ENCODE measurements at regions not wholly inside any gene's neighbourhood (a gene's known extent, or its start where the extent isn't known, plus 50 kb on each side); places are given as distances from the start of the nearest gene placed in this dataset.

DNA sequence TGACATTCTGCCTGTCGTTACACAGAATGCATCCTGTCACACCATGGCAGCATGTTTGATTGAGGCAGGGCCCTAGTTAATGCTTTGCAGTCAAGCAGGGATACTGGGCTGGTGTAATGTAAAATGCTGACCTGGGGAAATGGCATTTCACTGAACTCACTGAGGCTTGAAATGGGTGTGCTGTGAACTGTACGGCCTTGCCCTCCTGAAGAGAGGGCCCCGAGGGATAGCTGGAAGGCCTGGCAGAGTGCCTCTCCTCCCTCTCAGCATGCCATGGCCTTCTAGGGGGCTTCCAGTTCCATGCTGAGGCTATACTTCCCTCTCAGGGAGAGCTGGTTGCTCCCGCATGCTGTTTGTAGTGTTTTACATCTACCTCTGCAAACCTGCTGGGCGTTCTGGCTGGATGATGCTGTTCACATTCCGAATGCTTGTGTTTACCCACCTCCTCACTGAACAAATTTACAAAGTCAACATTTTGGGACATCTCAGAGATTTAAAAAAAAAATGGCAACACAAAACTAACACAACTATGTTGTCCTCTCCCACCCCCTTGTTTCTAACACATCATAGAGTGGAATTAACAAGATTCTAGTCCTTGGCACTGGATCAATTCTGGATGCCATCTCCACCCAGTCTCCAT is 416.7 kb upstream of the CADM1 start:
- TF ChIP-seq, protein P1, sequence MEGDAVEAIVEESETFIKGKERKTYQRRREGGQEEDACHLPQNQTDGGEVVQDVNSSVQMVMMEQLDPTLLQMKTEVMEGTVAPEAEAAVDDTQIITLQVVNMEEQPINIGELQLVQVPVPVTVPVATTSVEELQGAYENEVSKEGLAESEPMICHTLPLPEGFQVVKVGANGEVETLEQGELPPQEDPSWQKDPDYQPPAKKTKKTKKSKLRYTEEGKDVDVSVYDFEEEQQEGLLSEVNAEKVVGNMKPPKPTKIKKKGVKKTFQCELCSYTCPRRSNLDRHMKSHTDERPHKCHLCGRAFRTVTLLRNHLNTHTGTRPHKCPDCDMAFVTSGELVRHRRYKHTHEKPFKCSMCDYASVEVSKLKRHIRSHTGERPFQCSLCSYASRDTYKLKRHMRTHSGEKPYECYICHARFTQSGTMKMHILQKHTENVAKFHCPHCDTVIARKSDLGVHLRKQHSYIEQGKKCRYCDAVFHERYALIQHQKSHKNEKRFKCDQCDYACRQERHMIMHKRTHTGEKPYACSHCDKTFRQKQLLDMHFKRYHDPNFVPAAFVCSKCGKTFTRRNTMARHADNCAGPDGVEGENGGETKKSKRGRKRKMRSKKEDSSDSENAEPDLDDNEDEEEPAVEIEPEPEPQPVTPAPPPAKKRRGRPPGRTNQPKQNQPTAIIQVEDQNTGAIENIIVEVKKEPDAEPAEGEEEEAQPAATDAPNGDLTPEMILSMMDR (IDR thresholded peaks at IDR 0.05; ENCODE audit: low read depth, low read length, missing control alignments): no peak
- no peak for DNase-seq (ENCODE audit: extremely low read depth, low read depth)
- no peak overlapping the region for H3K4me3 ChIP-seq (replicated peaks; ENCODE audit: low read depth, low read length)

DNA sequence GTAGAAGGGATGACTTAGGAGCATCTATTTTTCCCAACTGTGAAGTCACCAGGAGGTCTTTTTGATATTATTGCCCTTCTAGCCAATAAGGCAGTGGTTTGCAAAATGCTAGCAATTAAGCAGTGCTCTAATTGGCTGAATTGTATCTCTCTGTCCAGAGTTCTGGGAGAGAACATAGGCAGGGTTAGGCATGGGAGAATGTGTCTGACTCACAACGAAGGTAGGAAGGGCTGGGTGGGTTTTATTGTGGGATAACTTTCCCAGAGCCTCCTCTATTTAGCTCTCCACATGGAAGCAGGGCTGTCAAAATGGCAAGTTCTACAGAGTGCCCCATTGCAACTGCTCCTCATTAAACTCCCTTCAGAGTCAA is 415.9 kb upstream of the CADM1 start:
- no peak for DNase-seq (ENCODE audit: extremely low read depth, low read depth)
- TF ChIP-seq, protein P1 (IDR thresholded peaks at IDR 0.05; ENCODE audit: low read depth, low read length, missing control alignments): no peak
- no peak overlapping the region for H3K4me3 ChIP-seq (replicated peaks; ENCODE audit: low read depth, low read length)

DNA sequence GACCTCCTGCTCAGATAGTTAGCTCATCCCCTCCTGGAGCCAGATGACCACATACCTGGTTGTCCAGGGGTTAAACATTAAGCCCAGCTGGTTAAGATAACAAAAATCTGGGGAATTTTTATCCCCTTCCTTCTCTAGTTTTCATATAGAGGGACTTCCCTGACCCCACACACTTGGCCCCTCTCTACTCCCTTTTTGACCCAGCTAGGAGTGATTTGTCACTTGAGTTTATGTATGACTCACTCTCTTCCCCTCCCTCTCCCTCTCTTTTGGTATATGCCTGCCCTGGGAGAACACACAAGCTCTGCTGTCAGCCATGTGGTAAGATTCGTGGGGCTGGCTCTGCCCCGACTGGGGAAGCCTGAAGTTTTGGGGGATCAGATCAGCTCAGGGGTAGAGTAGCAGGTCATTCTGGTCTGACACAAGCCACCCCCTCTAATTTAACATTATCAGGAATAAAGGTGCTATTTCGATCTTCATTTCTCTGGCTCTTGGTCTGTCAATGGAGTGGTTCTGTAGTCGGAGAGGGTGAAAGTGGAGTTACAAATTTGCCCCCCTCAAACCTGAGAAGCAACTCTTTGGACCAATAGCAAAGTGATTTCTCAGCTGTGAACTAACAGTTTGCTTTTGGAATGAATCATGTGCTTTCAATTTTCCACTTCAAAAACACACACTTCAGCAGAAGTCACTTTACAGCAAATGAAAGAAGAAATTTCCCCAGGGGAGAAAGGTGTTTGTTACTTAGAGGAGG is 415.3 kb upstream of the CADM1 start:
- no peak for DNase-seq (ENCODE audit: extremely low read depth, low read depth)
- no peak overlapping the region for H3K4me3 ChIP-seq (replicated peaks; ENCODE audit: low read depth, low read length)
- TF ChIP-seq, protein P1 (IDR thresholded peaks at IDR 0.05; ENCODE audit: low read depth, low read length, missing control alignments): no peak

DNA sequence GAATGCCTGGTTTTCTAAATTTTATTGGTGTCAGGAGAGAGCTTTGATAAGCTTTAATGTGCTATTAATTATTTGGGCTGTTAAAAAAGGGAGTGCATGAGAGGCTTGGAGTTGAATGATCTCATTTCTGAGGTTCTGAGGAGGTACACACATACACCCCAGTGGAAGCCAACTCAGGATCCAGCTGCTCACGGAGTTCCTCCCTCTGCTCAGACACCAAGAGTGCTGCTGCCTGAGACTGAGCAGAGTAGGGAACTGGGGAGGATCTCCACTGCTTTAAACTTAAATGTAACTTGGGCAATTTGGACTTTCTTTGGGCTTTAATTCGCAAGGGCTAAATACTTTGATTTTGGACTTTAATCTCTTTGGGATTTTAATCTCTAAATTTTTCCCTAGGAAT is 414.4 kb upstream of the CADM1 start:
- no peak for DNase-seq (ENCODE audit: extremely low read depth, low read depth)
- TF ChIP-seq, protein P1 (IDR thresholded peaks at IDR 0.05; ENCODE audit: low read depth, low read length, missing control alignments): no peak
- H3K4me3 ChIP-seq (replicated peaks; ENCODE audit: low read depth, low read length): no peak overlapping the region

DNA sequence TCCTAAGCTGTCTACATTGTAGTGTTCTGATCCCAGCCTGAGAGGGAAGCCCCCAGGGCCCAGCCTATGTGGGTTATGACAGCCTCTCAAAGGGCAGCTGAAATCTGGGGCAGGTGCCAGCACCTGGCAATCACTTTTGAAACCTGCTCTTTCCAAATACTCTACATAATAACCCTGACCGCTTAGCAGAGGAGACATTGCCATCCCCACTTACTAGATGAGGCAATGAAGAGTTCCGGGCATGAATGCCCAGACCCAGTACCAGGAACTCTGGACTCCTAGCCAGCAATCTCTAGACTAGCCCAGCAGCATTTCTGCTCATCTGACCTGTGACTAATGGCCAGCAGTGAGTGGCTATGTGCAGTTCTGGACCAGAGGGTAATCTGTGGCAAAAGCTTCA is 412.4 kb upstream of the CADM1 start:
- no peak for DNase-seq (ENCODE audit: extremely low read depth, low read depth)
- no peak overlapping the region for H3K4me3 ChIP-seq (replicated peaks; ENCODE audit: low read depth, low read length)
- TF ChIP-seq, protein P1 (IDR thresholded peaks at IDR 0.05; ENCODE audit: low read depth, low read length, missing control alignments): no peak

DNA sequence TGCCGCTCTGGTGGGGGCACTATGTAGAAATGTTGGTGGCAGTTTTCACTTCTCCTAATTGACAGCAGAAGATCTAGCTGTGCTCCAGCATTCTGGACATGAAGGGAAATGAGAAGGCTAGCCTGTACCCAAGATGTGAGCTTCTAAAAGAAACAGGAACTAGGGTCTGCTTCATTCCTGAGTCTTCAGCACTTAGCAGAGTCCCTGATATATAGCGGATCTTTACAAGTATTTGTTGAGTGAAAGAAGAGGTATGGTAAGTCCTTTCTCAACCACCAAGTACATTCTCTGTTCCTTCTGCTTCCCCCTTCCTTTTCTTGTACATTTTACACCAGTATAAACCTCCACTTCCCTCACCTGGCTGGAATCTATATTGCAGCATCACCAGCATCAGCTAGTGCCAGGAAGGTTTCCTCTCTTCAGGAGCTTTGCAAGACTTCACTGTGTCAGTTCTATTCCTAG is 408.3 kb upstream of the CADM1 start:
- no peak for DNase-seq (ENCODE audit: extremely low read depth, low read depth)

More for the DNA sequence above, 408.3 kb upstream of the CADM1 start:
- no peak overlapping the region for H3K4me3 ChIP-seq (replicated peaks; ENCODE audit: low read depth, low read length)
- TF ChIP-seq, protein P1 (IDR thresholded peaks at IDR 0.05; ENCODE audit: low read depth, low read length, missing control alignments): no peak
